Mesenchymal stem cell (in vitro differentiated cells and primary cell): ENCODE measurements at regions not wholly inside any gene's neighbourhood (a gene's known extent, or its start where the extent isn't known, plus 50 kb on each side); places are given as distances from the start of the nearest gene placed in this dataset.

Source experiments
- DNase-seq: peaks from one replicate; pipeline ENCODE4 v3.0.0-alpha.2; 2013
- H2AFZ ChIP-seq: one replicate; pipeline ENCODE4 v1.6.1; 2013; ENCODE audit warnings: low read depth, mild to moderate bottlenecking, control low read depth, inconsistent platforms, low read length, moderate library complexity
- H2AK5ac ChIP-seq: 2 replicates; pipeline ENCODE4 v1.6.1; 2013; ENCODE audit warnings: low read length, moderate library complexity, mild to moderate bottlenecking, inconsistent platforms; ENCODE audit not compliant: severe bottlenecking
- H2BK120ac ChIP-seq: one replicate; pipeline ENCODE4 v1.6.1; 2013; ENCODE audit warnings: low read depth, mild to moderate bottlenecking, inconsistent platforms, low read length, moderate library complexity
- H2BK12ac ChIP-seq, 2 experiments: one replicate each; pipeline ENCODE4 v1.6.1; 2013; ENCODE audit warnings: inconsistent platforms in 2 of 2, low read length in 2 of 2, mild to moderate bottlenecking in 2 of 2, moderate library complexity in 2 of 2, control low read depth in 1 of 2
- H2BK15ac ChIP-seq: one replicate; pipeline ENCODE4 v1.6.1; 2013; ENCODE audit warnings: mild to moderate bottlenecking, low read depth, inconsistent platforms; ENCODE audit not compliant: poor library complexity, severe bottlenecking
- H2BK5ac ChIP-seq: 2 replicates; pipeline ENCODE4 v1.6.1; 2013; ENCODE audit warnings: low read depth, mild to moderate bottlenecking, low read length, control low read depth, inconsistent platforms; ENCODE audit not compliant: poor library complexity, severe bottlenecking
- H3K14ac ChIP-seq, 2 experiments: one replicate each; pipeline ENCODE4 v1.6.1; 2013; ENCODE audit warnings: inconsistent platforms in 2 of 2, low read length in 2 of 2, control low read depth in 1 of 2, mild to moderate bottlenecking in 1 of 2, moderate library complexity in 1 of 2
- H3K18ac ChIP-seq, 2 experiments: one replicate each; pipeline ENCODE4 v1.6.1; 2013; ENCODE audit warnings: inconsistent platforms in 2 of 2, low read length in 2 of 2, control low read depth in 1 of 2, low read depth in 1 of 2, mild to moderate bottlenecking in 1 of 2
- H3K23ac ChIP-seq, 2 experiments: one replicate each; pipeline ENCODE4 v1.6.1; 2013; ENCODE audit warnings: inconsistent platforms in 2 of 2, low read length in 2 of 2, mild to moderate bottlenecking in 2 of 2, moderate library complexity in 2 of 2, control low read depth in 1 of 2
- H3K27ac ChIP-seq: 2 replicates; pipeline ENCODE4 v1.5.1; 2013; ENCODE audit warnings: mild to moderate bottlenecking, moderate library complexity, low read length, control low read depth, inconsistent platforms; ENCODE audit not compliant: poor library complexity, severe bottlenecking
- H3K27me3 ChIP-seq, 2 experiments: 2 replicates each; pipeline versions ENCODE4 v1.6.1 to v1.7.0; 2013; ENCODE audit warnings: low read length in 2 of 2, mild to moderate bottlenecking in 2 of 2, moderate library complexity in 2 of 2, control low read depth in 1 of 2, inconsistent platforms in 1 of 2; ENCODE audit not compliant: control insufficient read depth in 1 of 2, insufficient read depth in 1 of 2
- H3K36me3 ChIP-seq, 2 experiments: 2 replicates each; pipeline versions ENCODE4 v1.6.1 to v1.7.0; 2013; ENCODE audit warnings: low read length in 2 of 2, control low read depth in 1 of 2, inconsistent platforms in 1 of 2, low read depth in 1 of 2, mild to moderate bottlenecking in 1 of 2; ENCODE audit not compliant: insufficient read depth in 2 of 2, control insufficient read depth in 1 of 2
- H3K4ac ChIP-seq, 2 experiments: one replicate each; pipeline ENCODE4 v1.6.1; 2013; ENCODE audit warnings: inconsistent platforms in 2 of 2, low read length in 2 of 2, mild to moderate bottlenecking in 2 of 2, moderate library complexity in 2 of 2, control low read depth in 1 of 2, low read depth in 1 of 2
- H3K4me1 ChIP-seq: 2 replicates; pipeline ENCODE4 v1.6.1; 2013; ENCODE audit warnings: low read depth, low read length, control low read depth; ENCODE audit not compliant: control insufficient read depth, insufficient read depth
- H3K4me2 ChIP-seq: 2 replicates; pipeline ENCODE4 v1.6.1; 2013; ENCODE audit warnings: low read length, mild to moderate bottlenecking, inconsistent platforms; ENCODE audit not compliant: poor library complexity, severe bottlenecking
- H3K4me3 ChIP-seq, 2 experiments: 2 replicates each; pipeline versions ENCODE4 v1.5.1 to v1.7.0; 2013; ENCODE audit warnings: low read length in 2 of 2, mild to moderate bottlenecking in 2 of 2, control low read depth in 1 of 2, low read depth in 1 of 2; ENCODE audit not compliant: insufficient read depth in 1 of 2
- H3K79me1 ChIP-seq: replicated peaks from 2 replicates; pipeline ENCODE4 v1.6.1; 2013; ENCODE audit warnings: mild to moderate bottlenecking, control low read depth, low read length, inconsistent platforms; ENCODE audit not compliant: poor library complexity, severe bottlenecking
- H3K9ac ChIP-seq: 2 replicates; pipeline ENCODE4 v1.7.0; 2013; ENCODE audit warnings: mild to moderate bottlenecking, low read length, moderate library complexity
- H3K9me3 ChIP-seq: 2 replicates; pipeline ENCODE4 v1.7.0; 2013; ENCODE audit warnings: mild to moderate bottlenecking, low read length; ENCODE audit not compliant: control insufficient read depth
- H4K8ac ChIP-seq: one replicate; pipeline ENCODE4 v1.6.1; 2013; ENCODE audit warnings: inconsistent platforms, mild to moderate bottlenecking, low read length, moderate library complexity
- H4K91ac ChIP-seq: one replicate; pipeline ENCODE4 v1.6.1; 2013; ENCODE audit warnings: mild to moderate bottlenecking, low read length, inconsistent platforms
- WGBS: methylation state at CpG from one replicate; pipeline ENCODE4 v1.1.7; 2013; ENCODE audit warnings: mixed read lengths; 5-methylcytosine and 5-hydroxymethylcytosine counted together

GRCh38 chr3:70531063-70531657 lies 218.7 kb upstream of the MDFIC2 start:
- no peak overlapping the region for H3K27ac ChIP-seq
- H2BK120ac ChIP-seq, result no peak overlapping the region
- H3K36me3 ChIP-seq, result no peaks in the 10 kb centered on the region
- H3K27me3 ChIP-seq, result peaks cover under 1 to 10% of the 10 kb centered on the region in 2 experiments
- no peak overlapping the region for H2BK15ac ChIP-seq
- H3K9ac ChIP-seq, result no peak overlapping the region
- H2AFZ ChIP-seq, result no peak overlapping the region
- H3K23ac ChIP-seq, result no peak overlapping the region
- peak; percentile 34 for DNase-seq
- H3K18ac ChIP-seq, result no peak overlapping the region
- no peaks in the 10 kb centered on the region for H3K9me3 ChIP-seq
- H3K4me3 ChIP-seq, result no peak overlapping the region
- H4K91ac ChIP-seq, result no peak overlapping the region
- H3K79me1 ChIP-seq, result no peaks in the 10 kb centered on the region
- no peak overlapping the region for H3K4ac ChIP-seq
- 33% methylated on average over 3 of the region's 4 CpGs for WGBS
- H2AK5ac ChIP-seq, result no peak overlapping the region
- no peak overlapping the region for H2BK5ac ChIP-seq
- H4K8ac ChIP-seq, result no peak overlapping the region
- no peak overlapping the region for H3K14ac ChIP-seq
- H3K4me1 ChIP-seq, result no peaks in the 10 kb centered on the region
- H3K4me2 ChIP-seq, result no peak overlapping the region
- no peak overlapping the region for H2BK12ac ChIP-seq

GRCh38 chr3:70530626-70531025 lies 218.2 kb upstream of the MDFIC2 start:
- Histone ChIP-seq H3K4me3 (no peak overlapping the region), H2AFZ (no peak overlapping the region), H2AK5ac (no peak overlapping the region), H3K36me3 (no peaks in the 10 kb centered on the region), H3K9me3 (no peaks in the 10 kb centered on the region), H3K27me3 (peaks cover 0 to 6% of the 10 kb centered on the region in 2 experiments), H3K79me1 (no peaks in the 10 kb centered on the region), H4K8ac (no peak overlapping the region), H4K91ac (no peak overlapping the region), H3K18ac (no peak overlapping the region), H3K27ac (no peak overlapping the region), H3K23ac (no peak overlapping the region), H2BK5ac (no peak overlapping the region), H3K4me2 (no peak overlapping the region), H3K14ac (no peak overlapping the region), H3K4ac (no peak overlapping the region), H3K4me1 (no peaks in the 10 kb centered on the region), H3K9ac (no peak overlapping the region), H2BK15ac (no peak overlapping the region), H2BK120ac (no peak overlapping the region), H2BK12ac (no peak overlapping the region)
- no peak for DNase-seq
- WGBS, result no CpG with 5 or more reads among the region's 4 CpGs

GRCh38 chr3:70527026-70527425 lies 214.6 kb upstream of the MDFIC2 start:
- no peak overlapping the region for H3K23ac ChIP-seq
- no peak overlapping the region for H2AFZ ChIP-seq
- no peak overlapping the region for H2BK15ac ChIP-seq
- no peak overlapping the region for H2AK5ac ChIP-seq
- H3K36me3 ChIP-seq, result no peaks in the 10 kb centered on the region
- no peak overlapping the region for H4K8ac ChIP-seq
- no peak overlapping the region for H2BK5ac ChIP-seq
- H3K4me2 ChIP-seq, result no peak overlapping the region
- H3K9ac ChIP-seq, result peak overlapping the region; percentile 46
- H3K79me1 ChIP-seq, result no peaks in the 10 kb centered on the region
- H3K4me1 ChIP-seq, result no peaks in the 10 kb centered on the region
- no peak overlapping the region for H3K18ac ChIP-seq
- no peak overlapping the region for H3K14ac ChIP-seq
- H3K4me3 ChIP-seq, result peak overlapping the region in 1 of 2 experiments; percentile 59
- no peak overlapping the region for H2BK120ac ChIP-seq
- no peak overlapping the region for H3K27ac ChIP-seq
- H3K9me3 ChIP-seq, result no peaks in the 10 kb centered on the region
- H2BK12ac ChIP-seq, result no peak overlapping the region
- H3K27me3 ChIP-seq, result no peaks in the 10 kb centered on the region
- no peak overlapping the region for H4K91ac ChIP-seq
- no peak overlapping the region for H3K4ac ChIP-seq
- 45% methylated on average over 4 of the region's 8 CpGs for WGBS
- DNase-seq, result no peak

GRCh38 chr3:70519913-70520659 lies 207.6 kb upstream of the MDFIC2 start:
- Histone ChIP-seq H3K4me1 (peaks cover 1% of the 10 kb centered on the region), H2BK5ac (no peak overlapping the region), H3K79me1 (no peaks in the 10 kb centered on the region), H3K9me3 (no peaks in the 10 kb centered on the region), H3K9ac (no peak overlapping the region), H3K36me3 (no peaks in the 10 kb centered on the region), H3K27me3 (no peaks in the 10 kb centered on the region), H2AK5ac (no peak overlapping the region), H2BK15ac (no peak overlapping the region), H3K4me2 (no peak overlapping the region), H3K4ac (no peak overlapping the region), H3K14ac (no peak overlapping the region), H3K18ac (no peak overlapping the region), H4K8ac (no peak overlapping the region), H2BK12ac (no peak overlapping the region), H3K4me3 (no peak overlapping the region), H2AFZ (no peak overlapping the region), H2BK120ac (no peak overlapping the region), H4K91ac (no peak overlapping the region), H3K27ac (no peak overlapping the region), H3K23ac (no peak overlapping the region)
- WGBS, result 57% methylated on average over 1 of the region's 3 CpGs
- no peak for DNase-seq
